CD4-positive, alpha-beta T cell treated with Interleukin-2 at 100 ng/mL for 4 hours (primary cell): ENCODE measurements at regions not wholly inside any gene's neighbourhood (a gene's known extent, or its start where the extent isn't known, plus 50 kb on each side); places are given as distances from the start of the nearest gene placed in this dataset.
A peak's percentile ranks its signal among the peaks of the same experiment; 100 is the strongest.

Experiments used
- DNase-seq: peaks from one replicate; pipeline ENCODE4 v3.0.0-alpha.2; 2020; ENCODE audit warnings: low spot score

DNA sequence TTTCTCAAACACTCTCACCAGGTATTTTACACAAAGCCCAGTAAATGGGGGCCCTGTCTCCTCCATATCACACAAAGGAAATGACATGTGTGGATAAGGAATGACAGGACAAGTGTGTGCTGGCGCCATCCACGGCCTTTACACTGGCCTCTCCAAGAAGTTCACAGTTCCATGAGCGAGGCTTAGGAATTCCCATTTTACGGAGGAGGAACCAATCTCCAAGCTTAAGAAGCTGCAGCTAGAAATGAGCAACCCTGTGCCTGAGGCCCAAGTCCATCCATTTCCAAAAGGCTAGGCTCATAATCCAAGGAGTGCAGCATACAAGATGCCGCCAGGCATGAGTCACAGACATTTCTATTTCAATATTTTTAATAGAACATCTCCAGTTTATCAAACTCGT, 203.4 kb downstream of the AUH start:
- no peak for DNase-seq

DNA sequence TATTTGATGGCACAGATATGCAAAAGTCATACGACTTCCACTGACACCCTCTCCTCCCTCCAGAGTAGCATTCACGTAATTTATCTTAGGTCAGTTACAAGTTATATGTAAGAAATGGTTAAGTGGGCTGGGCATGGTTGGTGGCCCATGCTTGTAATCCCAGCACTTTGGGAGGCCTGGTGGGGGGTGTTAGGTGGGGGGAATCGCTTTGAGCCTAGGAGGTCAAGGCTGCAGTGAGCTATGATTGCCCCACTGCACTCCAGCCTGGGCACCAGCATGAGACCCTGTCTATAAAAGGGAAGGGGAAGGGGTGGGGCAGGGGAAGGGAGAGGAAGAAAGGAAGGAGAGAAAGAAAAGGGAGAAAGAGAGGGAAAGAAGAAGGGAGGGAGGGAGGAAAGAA, 202.8 kb downstream of the AUH start:
- no peak for DNase-seq

DNA sequence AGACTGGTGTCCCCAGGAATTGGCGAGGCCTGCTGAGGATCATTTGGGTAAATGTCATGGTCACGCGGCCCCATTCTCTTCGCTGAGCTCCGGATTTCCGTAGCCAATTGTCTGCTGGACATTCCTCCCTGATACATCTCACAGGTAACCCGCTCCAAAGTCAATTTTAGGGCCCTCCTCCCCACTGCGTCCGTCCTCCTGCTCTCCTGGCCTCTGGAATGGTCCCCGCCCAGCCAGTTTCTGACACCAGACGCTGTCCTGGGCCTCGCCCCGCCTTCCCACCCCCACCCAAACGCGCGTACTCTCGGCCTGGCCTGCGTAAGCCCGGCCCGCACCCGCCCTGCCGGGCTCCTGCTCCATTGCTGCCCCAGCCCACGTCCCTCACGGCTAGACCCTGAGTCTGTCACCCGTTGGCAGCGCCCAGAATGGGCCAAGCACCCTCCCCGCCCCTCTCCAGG, 202.0 kb downstream of the AUH start:
- DNase-seq: no peak

DNA sequence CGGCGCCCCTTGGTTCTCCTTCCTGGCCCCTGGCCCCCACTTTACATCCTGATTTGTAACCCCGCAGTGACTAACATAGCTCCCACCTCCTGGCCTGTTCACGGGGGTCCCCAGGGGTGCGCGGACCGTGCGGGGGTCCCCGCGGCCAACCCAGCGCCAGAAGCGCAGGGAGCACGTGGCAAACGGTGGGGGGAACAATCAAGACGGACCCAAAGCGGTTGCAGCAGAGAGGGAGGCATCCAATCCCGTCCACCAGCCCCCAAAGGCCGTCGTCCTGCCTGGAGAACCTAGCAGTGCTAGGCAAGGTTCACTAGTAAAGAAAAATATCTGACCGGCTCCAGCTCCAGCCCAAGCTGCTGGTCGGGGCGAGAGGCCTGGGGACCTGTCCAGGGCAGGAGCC, 201.5 kb downstream of the AUH start:
- no peak for DNase-seq

DNA sequence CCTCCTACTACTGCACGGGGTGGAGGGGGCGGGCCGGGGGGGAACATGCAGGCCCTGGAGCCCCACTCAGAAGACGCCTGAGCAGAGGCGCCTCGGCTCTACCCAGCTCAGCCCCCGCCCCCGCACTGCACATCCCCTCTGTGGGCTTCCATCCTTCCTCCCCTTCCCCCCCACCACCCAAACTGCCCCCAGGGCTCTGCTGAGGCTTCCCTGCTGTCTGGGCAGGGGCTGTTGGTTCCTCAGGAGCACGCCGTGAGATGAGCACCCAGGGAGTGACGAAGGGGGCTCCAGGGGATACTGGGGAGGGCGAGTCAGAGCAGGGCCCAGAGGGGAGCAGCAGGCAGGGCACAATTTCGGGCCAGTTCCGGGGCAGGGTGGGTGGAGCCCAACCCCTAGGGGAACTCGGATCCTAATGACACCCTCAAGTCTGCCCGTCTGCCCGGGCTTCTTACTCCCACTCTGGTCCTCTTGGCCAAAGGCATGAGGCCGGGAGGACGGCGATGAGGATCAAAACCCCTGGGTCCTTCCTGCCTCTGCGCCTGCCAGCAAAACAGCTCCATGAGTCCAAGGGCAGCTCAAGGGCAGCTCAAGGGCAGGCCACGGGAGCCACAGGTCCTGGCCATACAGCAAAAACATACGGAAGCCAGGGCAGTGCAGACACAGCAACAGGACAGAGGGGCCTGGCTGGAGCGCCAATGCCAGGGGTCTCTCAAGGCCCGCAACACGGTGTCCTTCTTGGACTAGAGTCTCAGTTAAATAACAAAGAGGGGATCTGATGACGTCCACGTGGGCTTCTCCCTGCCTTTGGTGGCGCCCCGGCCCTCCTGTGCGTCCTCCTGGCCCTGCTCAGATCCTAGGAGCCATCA, 200.9 kb downstream of the AUH start:
- DNase-seq: no peak

DNA sequence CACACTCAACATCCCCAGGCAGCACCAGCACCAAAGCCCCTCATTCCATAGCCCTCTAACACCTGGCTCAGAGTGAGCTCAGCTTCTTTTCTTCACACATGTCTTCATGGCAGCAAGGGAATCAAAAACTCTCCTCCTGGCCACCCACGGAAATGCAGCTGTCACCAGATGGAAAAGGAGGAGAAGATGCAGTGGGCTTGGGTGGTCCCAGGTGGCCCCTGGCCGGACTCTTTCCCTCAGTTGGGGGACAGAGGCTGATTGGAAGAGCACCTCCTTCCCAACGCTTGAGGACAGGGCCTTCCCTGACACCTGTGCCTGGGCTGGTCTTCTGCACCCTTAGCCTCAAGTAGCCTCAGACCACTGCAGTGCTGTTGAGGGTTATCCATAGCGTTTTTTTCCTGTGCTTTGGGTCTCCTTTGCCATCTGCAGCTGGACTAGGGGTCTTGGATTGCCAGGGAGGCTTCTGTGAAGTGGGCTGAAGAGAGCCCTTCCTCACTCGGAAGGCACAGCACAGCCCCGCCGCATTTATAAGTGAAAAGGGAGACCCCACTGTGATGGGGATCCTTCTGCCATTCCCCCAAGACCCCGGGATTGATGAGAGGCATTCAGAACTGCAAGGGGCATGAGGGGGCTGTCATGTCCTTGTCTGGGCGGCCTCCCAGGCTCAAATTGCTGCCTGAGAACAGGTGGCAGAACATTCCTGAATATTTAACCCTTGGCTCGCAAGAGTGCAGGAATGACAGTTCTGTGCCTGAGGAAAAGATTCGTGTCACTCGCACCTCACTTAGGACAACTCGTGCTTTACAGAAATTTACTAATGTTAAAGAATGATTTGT, 200.0 kb downstream of the AUH start:
- DNase-seq: no peak

DNA sequence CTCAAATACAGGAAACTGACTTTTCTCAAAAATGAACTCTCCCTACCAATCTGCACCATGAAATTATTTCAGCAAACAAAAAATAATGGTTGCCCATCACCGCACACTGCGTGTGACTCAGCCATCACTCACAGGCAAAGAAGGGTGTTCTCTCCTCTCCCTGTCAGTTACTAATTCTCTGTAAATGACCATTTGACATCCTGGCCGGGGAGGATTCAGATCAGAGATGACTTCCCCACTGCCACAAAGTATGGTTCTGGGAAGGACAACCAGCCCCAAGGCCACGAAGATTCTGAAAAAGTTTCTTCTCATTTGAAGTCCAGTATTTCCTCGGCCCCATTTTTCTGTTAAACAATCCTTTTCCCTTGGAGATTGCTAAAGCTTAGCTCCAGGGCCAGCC, 199.4 kb downstream of the AUH start:
- DNase-seq: peak; percentile 37

DNA sequence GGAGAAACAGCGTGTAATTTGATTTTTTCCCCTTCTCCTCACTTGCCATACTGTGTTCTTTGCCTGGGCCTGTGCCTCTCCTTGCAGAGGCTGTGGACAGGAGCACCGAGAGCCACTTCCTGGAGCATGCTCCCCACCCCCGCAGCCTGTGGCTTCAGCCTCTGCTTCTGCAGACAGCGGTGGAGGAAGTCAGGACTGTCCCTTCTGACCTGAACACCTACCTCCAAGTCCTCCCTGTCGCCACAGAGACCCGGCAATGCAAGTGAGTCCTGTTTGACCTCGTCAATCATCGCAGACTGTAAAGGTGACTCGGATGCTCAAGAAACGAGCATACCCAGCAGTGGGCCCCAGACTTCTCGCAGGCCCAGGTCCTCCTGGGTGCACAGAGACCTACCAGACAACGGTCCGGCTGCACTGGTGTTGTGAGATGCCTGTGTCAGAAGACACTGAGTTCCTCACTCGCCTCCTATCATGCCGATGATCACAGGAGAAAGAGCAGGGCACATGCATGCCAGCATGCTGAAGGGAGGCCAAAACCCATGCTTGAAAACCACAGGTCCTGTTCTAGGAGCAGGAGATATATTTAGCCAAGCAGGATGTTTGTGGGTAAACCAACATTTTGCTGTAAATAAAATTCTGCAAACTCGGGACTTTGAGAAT, 198.8 kb downstream of the AUH start:
- no peak for DNase-seq

DNA sequence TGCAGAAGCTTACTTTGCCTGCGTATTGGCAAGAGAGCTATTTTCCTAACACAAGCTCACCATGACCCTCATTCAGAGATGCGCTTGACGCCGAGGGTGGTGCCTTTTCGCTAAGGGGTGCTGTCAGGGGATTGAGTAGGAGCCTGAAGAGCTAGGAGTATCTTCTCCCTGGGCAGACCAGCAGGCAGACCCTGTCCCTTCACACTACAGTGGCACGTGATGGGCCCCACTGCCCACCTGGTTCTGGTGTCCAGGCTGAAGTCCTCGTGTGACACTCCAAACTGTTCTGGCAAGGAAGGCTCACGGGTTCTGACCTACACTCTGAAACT, 198.3 kb downstream of the AUH start:
- no peak for DNase-seq

DNA sequence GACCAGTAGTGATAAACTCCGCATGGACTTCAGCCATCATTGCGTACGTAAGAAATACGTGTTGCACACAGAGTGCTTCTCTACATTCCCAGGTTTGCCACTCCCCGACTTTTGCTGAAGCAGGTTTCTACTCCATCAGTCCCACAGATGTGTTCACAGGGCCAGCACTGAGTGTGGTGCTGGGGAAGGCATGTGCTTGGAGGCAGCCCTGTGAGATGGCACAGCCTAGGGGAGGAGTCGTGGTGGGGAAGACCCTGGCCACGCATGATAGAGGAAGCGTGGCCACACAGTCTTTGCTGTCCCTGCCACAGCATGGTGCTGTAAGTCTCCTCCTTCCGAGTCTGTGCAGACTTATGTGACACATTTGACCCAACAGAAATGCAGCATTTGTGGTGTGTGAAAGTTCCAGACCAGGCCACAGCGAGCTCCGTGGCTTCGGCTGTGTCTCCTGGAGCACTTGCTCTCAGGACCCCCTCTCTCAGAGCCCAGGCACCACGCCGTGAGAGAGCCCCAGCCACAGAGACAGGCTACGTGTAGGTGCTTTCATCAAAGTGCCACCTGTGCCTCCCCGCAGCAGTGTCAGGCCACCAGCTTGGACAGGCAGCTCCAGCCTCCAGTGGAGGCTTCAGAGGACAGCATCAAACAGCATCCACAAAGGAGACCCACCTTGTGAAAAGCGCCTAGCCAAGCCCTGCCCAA, 197.8 kb downstream of the AUH start:
- no peak for DNase-seq
